Sigmoid colon (tissue), 6 donors: ENCODE measurements at regions not wholly inside any gene's neighbourhood (a gene's known extent, or its start where the extent isn't known, plus 50 kb on each side); places are given as distances from the start of the nearest gene placed in this dataset.

Experiments used
- DNase-seq: peaks from one replicate; pipeline ENCODE4 v3.0.0-alpha.2; 2019
- H3K27ac ChIP-seq, 4 donors: fragments of 200-600 bp; sonication (generic); one replicate each; pipeline ENCODE4 v1.5.1; 2016 to 2019; ENCODE audit warnings: mild to moderate bottlenecking in 1 of 4
- H3K27me3 ChIP-seq, 3 donors: fragments of 200-600 bp; sonication (generic); one replicate each; pipeline ENCODE4 v1.5.1; 2019; ENCODE audit warnings: mild to moderate bottlenecking in 1 of 3
- H3K36me3 ChIP-seq, 4 donors: fragments of 200-600 bp; sonication (generic); one replicate each; pipeline ENCODE4 v1.5.1; 2016 to 2019
- H3K4me1 ChIP-seq, 4 donors: fragments of 200-600 bp; sonication (generic); one replicate each; pipeline ENCODE4 v1.5.1; 2017 to 2019
- H3K4me3 ChIP-seq, 4 donors: fragments of 200-600 bp; sonication (generic); one replicate each; pipeline ENCODE4 v1.5.1; 2017 to 2019; ENCODE audit warnings: mild to moderate bottlenecking in 2 of 4, moderate library complexity in 1 of 4
- H3K9me3 ChIP-seq, 4 donors: fragments of 200-600 bp in 3 of 4; sonication (generic) in 3 of 4; one replicate each; pipeline versions ENCODE4 v1.5.1 to v1.6.1; 2013 to 2019
- CTCF ChIP-seq, 4 experiments: fragments of 450-650 bp in 3 of 4; fragments of 200-600 bp in 1 of 4; IDR thresholded peaks; one replicate each; pipeline ENCODE4 v1.5.1; 2016 to 2019; ENCODE audit warnings: antibody characterized with exemption in 4 of 4, mild to moderate bottlenecking in 3 of 4, moderate library complexity in 2 of 4
- EP300 ChIP-seq, 4 donors: sonication (generic); formaldehyde crosslinking; IDR thresholded peaks; one replicate each; pipeline ENCODE4 v1.6.1; 2017; ENCODE audit warnings: antibody characterized with exemption in 4 of 4
- POLR2A ChIP-seq, 2 donors: fragments of 450-650 bp; IDR thresholded peaks; one replicate each; pipeline ENCODE4 v1.6.1; 2016; ENCODE audit warnings: antibody characterized with exemption in 2 of 2, mild to moderate bottlenecking in 2 of 2, moderate library complexity in 2 of 2
- POLR2AphosphoS5 ChIP-seq, 4 donors: sonication (generic); formaldehyde crosslinking; IDR thresholded peaks; one replicate each; pipeline ENCODE4 v1.6.1; 2017; ENCODE audit warnings: antibody characterized with exemption in 4 of 4
- WGBS, 2 donors: extraction: QIAGEN DNeasy Blood & Tissue Kit; methylation state at CpG; one replicate each; pipeline ENCODE4 v1.1.7; 2013; 5-methylcytosine and 5-hydroxymethylcytosine counted together
- intact Hi-C: fragments of 100-400 bp; cut with DNase I; formaldehyde crosslinking; loops from one replicate; pipeline ENCODE4 v1.15.1; 2023
- donor health status: healthy with polysubstance abuse.
- donor health status: healthy.

GRCh38 chr3:124121379-124122312 lies 129.7 kb upstream of the ROPN1 start:
- Histone ChIP-seq H3K9me3 (no peaks in the 10 kb centered on the region), H3K27me3 (no peaks in the 10 kb centered on the region), H3K36me3 (no peaks in the 10 kb centered on the region), H3K27ac (no peak overlapping the region), H3K4me3 (no peak overlapping the region), H3K4me1 (peaks cover 0 to 31% (median 0%) of the 10 kb centered on the region in 4 donors)
- DNase-seq = no peak
- 86 to 90% methylated on average over 1 of the region's 1 CpG for WGBS, 2 donors
- no peak for TF ChIP-seq CTCF (IDR thresholded peaks at IDR 0.05)
- no peak for TF ChIP-seq EP300 (IDR thresholded peaks at IDR 0.05)
- no peak for TF ChIP-seq POLR2A (IDR thresholded peaks at IDR 0.05)
- no peak for TF ChIP-seq POLR2AphosphoS5 (IDR thresholded peaks at IDR 0.05)
- intact Hi-C loops = no loop called here

GRCh38 chr3:124125315-124125714 lies 133.4 kb upstream of the ROPN1 start:
- WGBS, 2 donors = 79 to 85% methylated on average over 1 of the region's 1 CpG
- TF ChIP-seq EP300 (IDR thresholded peaks at IDR 0.05) (no peak), CTCF (IDR thresholded peaks at IDR 0.05) (no peak), POLR2AphosphoS5 (IDR thresholded peaks at IDR 0.05) (no peak), POLR2A (IDR thresholded peaks at IDR 0.05) (no peak)

GRCh38 chr3:124126436-124127023 lies 134.6 kb upstream of the ROPN1 start:
- Histone ChIP-seq H3K27ac (no peak overlapping the region), H3K27me3 (no peaks in the 10 kb centered on the region), H3K4me3 (no peak overlapping the region), H3K9me3 (no peaks in the 10 kb centered on the region), H3K4me1 (no peaks in the 10 kb centered on the region), H3K36me3 (no peaks in the 10 kb centered on the region)
- intact Hi-C loops = no loop called here
- WGBS, 2 donors = 88 to 90% methylated on average over 1 of the region's 1 CpG
- TF ChIP-seq CTCF (IDR thresholded peaks at IDR 0.05) (no peak), POLR2A (IDR thresholded peaks at IDR 0.05) (no peak)
- no peak for DNase-seq

More at GRCh38 chr3:124125315-124125714, 133.4 kb upstream of the ROPN1 start:
- H3K36me3 ChIP-seq = no peaks in the 10 kb centered on the region
- H3K4me1 ChIP-seq = no peaks in the 10 kb centered on the region
- H3K9me3 ChIP-seq = no peaks in the 10 kb centered on the region
- intact Hi-C loops = no loop called here
- no peaks in the 10 kb centered on the region for H3K27me3 ChIP-seq
- DNase-seq = no peak
- no peak overlapping the region for H3K27ac ChIP-seq
- no peak overlapping the region for H3K4me3 ChIP-seq

GRCh38 chr3:124131158-124131557 lies 139.2 kb upstream of the ROPN1 start:
- intact Hi-C loops = no loop called here

More at GRCh38 chr3:124131158-124131557, 139.2 kb upstream of the ROPN1 start:
- Histone ChIP-seq H3K4me1 (no peaks in the 10 kb centered on the region), H3K27me3 (no peaks in the 10 kb centered on the region), H3K36me3 (no peaks in the 10 kb centered on the region), H3K27ac (no peak overlapping the region), H3K4me3 (no peak overlapping the region), H3K9me3 (no peaks in the 10 kb centered on the region)
- no peak for DNase-seq
- TF ChIP-seq POLR2A (IDR thresholded peaks at IDR 0.05) (no peak), CTCF (IDR thresholded peaks at IDR 0.05) (no peak), EP300 (IDR thresholded peaks at IDR 0.05) (no peak), POLR2AphosphoS5 (IDR thresholded peaks at IDR 0.05) (no peak)
